HG03045 (cell line): ENCODE measurements at regions not wholly inside any gene's neighbourhood (a gene's known extent, or its start where the extent isn't known, plus 50 kb on each side); places are given as distances from the start of the nearest gene placed in this dataset.

ENCODE experiments used
- ATAC-seq: cut with Tn5 transposase; IDR thresholded peaks from one replicate; pipeline ENCODE4 v1.9.1; 2021; ENCODE audit warnings: mild to moderate bottlenecking, moderate library complexity; ENCODE audit not compliant: unreplicated experiment

- ATAC-seq: no peak
Observed at GRCh38 chr1:234668577-234668955, 58.6 kb upstream of the IRF2BP2 start.

GRCh38 chr1:234667600-234668576, 57.9 kb upstream of the IRF2BP2 start:
- no peak for ATAC-seq

GRCh38 chr1:234666761-234667160, 56.8 kb upstream of the IRF2BP2 start:
- no peak for ATAC-seq

GRCh38 chr1:234665975-234666605, 56.1 kb upstream of the IRF2BP2 start:
- no peak for ATAC-seq

GRCh38 chr1:234662148-234662547, 52.2 kb upstream of the IRF2BP2 start:
- ATAC-seq: no peak

GRCh38 chr1:234661317-234661928, 51.4 kb upstream of the IRF2BP2 start:
- ATAC-seq: no peak

GRCh38 chr1:234660536-234661316, 50.7 kb upstream of the IRF2BP2 start:
- ATAC-seq: no peak
